ENCODE measurements at regions not wholly inside any gene's neighbourhood (a gene's known extent, or its start where the extent isn't known, plus 50 kb on each side); places are given as distances from the start of the nearest gene placed in this dataset.

- Histone ChIP-seq H3K4me2 (ENCODE audit: low read length) (no peak overlapping the region), H3K9ac (ENCODE audit: low read length) (no peak overlapping the region), H3F3A (ENCODE audit: insufficient read depth, low read length) (no peaks in the 10 kb centered on the region), H3K9me2 (ENCODE audit: low read depth, low read length) (no peaks in the 10 kb centered on the region), H3K9me3 (ENCODE audit: low read length) (no peaks in the 10 kb centered on the region), H3K27me3 (ENCODE audit: insufficient read depth, low read length) (no peaks in the 10 kb centered on the region), H4K20me1 (ENCODE audit: insufficient read depth, low read length) (no peaks in the 10 kb centered on the region), H3K36me3 (ENCODE audit: insufficient read depth, low read length) (no peaks in the 10 kb centered on the region), H3K4me1 (ENCODE audit: insufficient read depth, low read length, severe bottlenecking) (no peaks in the 10 kb centered on the region), H3K79me2 (ENCODE audit: insufficient read depth, low read length) (no peaks in the 10 kb centered on the region), H3K4me3 (ENCODE audit: low read depth, low read length, poor library complexity, severe bottlenecking) (no peak overlapping the region), H2AFZ (ENCODE audit: low read length) (no peak overlapping the region), H3K27ac (ENCODE audit: low read depth, low read length, poor library complexity, severe bottlenecking) (no peak overlapping the region)
- TF ChIP-seq EZH2 (IDR thresholded peaks at IDR 0.05; ENCODE audit: borderline replicate concordance, low read length) (no peak), CTCF (IDR thresholded peaks at IDR 0.05; ENCODE audit: low read length) (no peak)
Observed at GRCh38 chr4:31617667-31618066, 897.5 kb downstream of the PCDH7 start.

- Histone ChIP-seq H3K4me2 (ENCODE audit: low read length) (no peak overlapping the region), H3K9me2 (ENCODE audit: low read depth, low read length) (no peaks in the 10 kb centered on the region), H3K4me3 (ENCODE audit: low read depth, low read length, poor library complexity, severe bottlenecking) (no peak overlapping the region), H3K4me1 (ENCODE audit: insufficient read depth, low read length, severe bottlenecking) (no peaks in the 10 kb centered on the region), H3K9ac (ENCODE audit: low read length) (no peak overlapping the region), H2AFZ (ENCODE audit: low read length) (no peak overlapping the region), H3K36me3 (ENCODE audit: insufficient read depth, low read length) (no peaks in the 10 kb centered on the region), H3K27ac (ENCODE audit: low read depth, low read length, poor library complexity, severe bottlenecking) (no peak overlapping the region), H3K9me3 (ENCODE audit: low read length) (no peaks in the 10 kb centered on the region), H3K27me3 (ENCODE audit: insufficient read depth, low read length) (no peaks in the 10 kb centered on the region), H4K20me1 (ENCODE audit: insufficient read depth, low read length) (no peaks in the 10 kb centered on the region), H3K79me2 (ENCODE audit: insufficient read depth, low read length) (no peaks in the 10 kb centered on the region), H3F3A (ENCODE audit: insufficient read depth, low read length) (no peaks in the 10 kb centered on the region)
- TF ChIP-seq CTCF (IDR thresholded peaks at IDR 0.05; ENCODE audit: low read length) (no peak), EZH2 (IDR thresholded peaks at IDR 0.05; ENCODE audit: borderline replicate concordance, low read length) (no peak)
Observed at GRCh38 chr4:31620476-31620875, 900.3 kb downstream of the PCDH7 start.

- H3K79me2 ChIP-seq (ENCODE audit: insufficient read depth, low read length) = no peaks in the 10 kb centered on the region
- TF ChIP-seq EZH2 (IDR thresholded peaks at IDR 0.05; ENCODE audit: borderline replicate concordance, low read length) (no peak), CTCF (IDR thresholded peaks at IDR 0.05; ENCODE audit: low read length) (no peak)
- no peak overlapping the region for H3K27ac ChIP-seq (ENCODE audit: low read depth, low read length, poor library complexity, severe bottlenecking)
- no peaks in the 10 kb centered on the region for H3K27me3 ChIP-seq (ENCODE audit: insufficient read depth, low read length)
- no peaks in the 10 kb centered on the region for H3F3A ChIP-seq (ENCODE audit: insufficient read depth, low read length)
- no peak overlapping the region for H2AFZ ChIP-seq (ENCODE audit: low read length)
- no peaks in the 10 kb centered on the region for H3K9me3 ChIP-seq (ENCODE audit: low read length)
- no peaks in the 10 kb centered on the region for H4K20me1 ChIP-seq (ENCODE audit: insufficient read depth, low read length)
- H3K9me2 ChIP-seq (ENCODE audit: low read depth, low read length) = no peaks in the 10 kb centered on the region
- no peak overlapping the region for H3K9ac ChIP-seq (ENCODE audit: low read length)
- no peak overlapping the region for H3K4me2 ChIP-seq (ENCODE audit: low read length)
- H3K4me1 ChIP-seq (ENCODE audit: insufficient read depth, low read length, severe bottlenecking) = no peaks in the 10 kb centered on the region
- no peak overlapping the region for H3K4me3 ChIP-seq (ENCODE audit: low read depth, low read length, poor library complexity, severe bottlenecking)
- no peaks in the 10 kb centered on the region for H3K36me3 ChIP-seq (ENCODE audit: insufficient read depth, low read length)
Observed at GRCh38 chr4:31645236-31645635, 925.1 kb downstream of the PCDH7 start.

Measured in OCI-LY1 (cell line).